Breast epithelium (tissue), 3 donors: ENCODE measurements at regions not wholly inside any gene's neighbourhood (a gene's known extent, or its start where the extent isn't known, plus 50 kb on each side); places are given as distances from the start of the nearest gene placed in this dataset.

ENCODE experiments used
- POLR2AphosphoS5 ChIP-seq, 3 donors: sonication (generic); formaldehyde crosslinking; IDR thresholded peaks; one replicate each; pipeline ENCODE4 v1.6.1; 2017; ENCODE audit warnings: antibody characterized with exemption in 3 of 3
- TF ChIP-seq, protein P1 (sequence below), 3 donors: fragments of 450-650 bp; IDR thresholded peaks; one replicate each; pipeline ENCODE4 v1.5.1; 2016 to 2017; ENCODE audit warnings: antibody characterized with exemption in 3 of 3, mild to moderate bottlenecking in 3 of 3, moderate library complexity in 3 of 3

DNA sequence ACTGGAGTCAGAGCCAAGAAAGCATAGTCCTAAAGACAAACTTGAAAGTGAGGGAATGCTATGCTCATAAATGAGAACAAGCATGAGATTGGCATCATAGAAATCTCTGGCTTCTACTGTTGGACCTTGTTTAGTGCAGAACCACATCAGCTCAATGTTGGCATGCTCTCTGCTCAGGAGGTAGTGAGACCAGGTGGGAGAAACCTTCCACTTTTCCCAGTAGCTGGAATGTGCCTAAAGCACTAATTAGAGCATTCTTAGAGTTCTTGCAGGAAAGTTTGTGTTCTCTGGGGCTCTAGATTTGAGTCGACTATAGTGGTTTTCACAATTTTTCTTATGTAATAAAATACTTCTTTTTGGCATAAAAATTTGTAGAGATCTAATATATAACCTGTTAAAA is 159.7 kb upstream of the PRICKLE1 start:
- TF ChIP-seq, protein P1, sequence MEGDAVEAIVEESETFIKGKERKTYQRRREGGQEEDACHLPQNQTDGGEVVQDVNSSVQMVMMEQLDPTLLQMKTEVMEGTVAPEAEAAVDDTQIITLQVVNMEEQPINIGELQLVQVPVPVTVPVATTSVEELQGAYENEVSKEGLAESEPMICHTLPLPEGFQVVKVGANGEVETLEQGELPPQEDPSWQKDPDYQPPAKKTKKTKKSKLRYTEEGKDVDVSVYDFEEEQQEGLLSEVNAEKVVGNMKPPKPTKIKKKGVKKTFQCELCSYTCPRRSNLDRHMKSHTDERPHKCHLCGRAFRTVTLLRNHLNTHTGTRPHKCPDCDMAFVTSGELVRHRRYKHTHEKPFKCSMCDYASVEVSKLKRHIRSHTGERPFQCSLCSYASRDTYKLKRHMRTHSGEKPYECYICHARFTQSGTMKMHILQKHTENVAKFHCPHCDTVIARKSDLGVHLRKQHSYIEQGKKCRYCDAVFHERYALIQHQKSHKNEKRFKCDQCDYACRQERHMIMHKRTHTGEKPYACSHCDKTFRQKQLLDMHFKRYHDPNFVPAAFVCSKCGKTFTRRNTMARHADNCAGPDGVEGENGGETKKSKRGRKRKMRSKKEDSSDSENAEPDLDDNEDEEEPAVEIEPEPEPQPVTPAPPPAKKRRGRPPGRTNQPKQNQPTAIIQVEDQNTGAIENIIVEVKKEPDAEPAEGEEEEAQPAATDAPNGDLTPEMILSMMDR (IDR thresholded peaks at IDR 0.05) = no peak
- TF ChIP-seq POLR2AphosphoS5 (IDR thresholded peaks at IDR 0.05) = no peak
